ENCODE measurements at regions not wholly inside any gene's neighbourhood (a gene's known extent, or its start where the extent isn't known, plus 50 kb on each side); places are given as distances from the start of the nearest gene placed in this dataset.

- TF ChIP-seq, protein P1, sequence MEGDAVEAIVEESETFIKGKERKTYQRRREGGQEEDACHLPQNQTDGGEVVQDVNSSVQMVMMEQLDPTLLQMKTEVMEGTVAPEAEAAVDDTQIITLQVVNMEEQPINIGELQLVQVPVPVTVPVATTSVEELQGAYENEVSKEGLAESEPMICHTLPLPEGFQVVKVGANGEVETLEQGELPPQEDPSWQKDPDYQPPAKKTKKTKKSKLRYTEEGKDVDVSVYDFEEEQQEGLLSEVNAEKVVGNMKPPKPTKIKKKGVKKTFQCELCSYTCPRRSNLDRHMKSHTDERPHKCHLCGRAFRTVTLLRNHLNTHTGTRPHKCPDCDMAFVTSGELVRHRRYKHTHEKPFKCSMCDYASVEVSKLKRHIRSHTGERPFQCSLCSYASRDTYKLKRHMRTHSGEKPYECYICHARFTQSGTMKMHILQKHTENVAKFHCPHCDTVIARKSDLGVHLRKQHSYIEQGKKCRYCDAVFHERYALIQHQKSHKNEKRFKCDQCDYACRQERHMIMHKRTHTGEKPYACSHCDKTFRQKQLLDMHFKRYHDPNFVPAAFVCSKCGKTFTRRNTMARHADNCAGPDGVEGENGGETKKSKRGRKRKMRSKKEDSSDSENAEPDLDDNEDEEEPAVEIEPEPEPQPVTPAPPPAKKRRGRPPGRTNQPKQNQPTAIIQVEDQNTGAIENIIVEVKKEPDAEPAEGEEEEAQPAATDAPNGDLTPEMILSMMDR (IDR thresholded peaks at IDR 0.05; ENCODE audit: low read depth, low read length) = no peak
- no peak for TF ChIP-seq EZH2phosphoT487 (IDR thresholded peaks at IDR 0.05; ENCODE audit: low read depth)
These were observed 944.2 kb downstream of the DTWD2 start for GRCh38 chr5:118044169-118044568.

All from OCI-LY3 (cell line).